HFFc6 (cell line): ENCODE measurements at regions not wholly inside any gene's neighbourhood (a gene's known extent, or its start where the extent isn't known, plus 50 kb on each side); places are given as distances from the start of the nearest gene placed in this dataset.
"Not testable (repeated sequence)": the region's sequence is repeated elsewhere in the genome, so short reads cannot be mapped to it uniquely, and the experiment has no call there.

ENCODE experiments used
- DNase-seq: peaks from one replicate; pipeline ENCODE4 v3.0.0-alpha.2; 2018
- H3K27ac Mint-ChIP-seq: 2 replicates; pipeline ENCODE4 v1.8.0; 2020; ENCODE audit warnings: mild to moderate bottlenecking, mixed read lengths
- H3K27me3 Mint-ChIP-seq: 2 replicates; pipeline ENCODE4 v1.8.0; 2021; ENCODE audit warnings: mild to moderate bottlenecking, moderate library complexity, mixed read lengths; ENCODE audit not compliant: insufficient read depth
- H3K36me3 Mint-ChIP-seq: 2 replicates; pipeline ENCODE4 v1.8.0; 2021; ENCODE audit warnings: low read depth, mixed read lengths
- H3K4me1 Mint-ChIP-seq: 2 replicates; pipeline ENCODE4 v1.8.0; 2020; ENCODE audit warnings: low read depth, mixed read lengths
- H3K4me3 Mint-ChIP-seq: 2 replicates; pipeline ENCODE4 v1.8.0; 2020; ENCODE audit warnings: mild to moderate bottlenecking, moderate library complexity, mixed read lengths
- H3K9me3 Mint-ChIP-seq: 2 replicates; pipeline ENCODE4 v1.8.0; 2020; ENCODE audit warnings: mild to moderate bottlenecking, mixed read lengths
- TF ChIP-seq, protein P1 (sequence below): fragments of 200-600 bp; sonication (generic); IDR thresholded peaks from 2 replicates; pipeline ENCODE4 v1.5.0; 2021; ENCODE audit warnings: antibody characterized with exemption, mild to moderate bottlenecking

DNA sequence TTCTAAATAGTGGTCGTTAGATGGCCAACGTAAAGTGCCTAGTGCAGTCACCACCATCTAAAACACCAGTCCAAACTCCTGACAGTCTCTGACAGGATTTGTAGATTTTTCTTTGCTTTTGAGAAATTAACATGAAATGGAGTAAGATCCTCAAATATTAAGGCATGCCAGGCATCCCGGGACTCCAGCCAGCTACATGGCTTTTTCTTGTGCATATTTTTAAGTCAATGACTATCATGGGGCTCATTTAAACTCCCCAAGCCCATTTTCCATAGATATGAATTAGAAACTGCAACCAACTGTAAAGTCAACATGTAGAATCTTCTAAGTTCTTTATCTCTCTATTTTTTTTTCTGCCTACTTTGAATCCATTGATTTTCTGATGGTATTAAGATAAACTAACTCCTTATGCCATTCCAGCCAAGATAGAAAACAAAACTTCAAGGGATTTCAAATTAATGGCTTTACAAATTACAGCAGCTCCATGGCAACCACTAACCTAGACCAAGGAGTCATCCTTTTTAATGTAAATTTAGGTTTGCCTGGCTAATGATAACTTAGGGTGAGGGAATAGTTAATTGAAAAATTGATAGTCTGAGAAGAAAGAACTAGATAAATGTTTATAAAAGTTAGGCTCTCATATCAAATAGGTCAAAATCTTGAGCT, 764.1 kb upstream of the NXPH2 start:
- H3K27ac Mint-ChIP-seq: no peak overlapping the region
- no peak for DNase-seq
- TF ChIP-seq, protein P1, sequence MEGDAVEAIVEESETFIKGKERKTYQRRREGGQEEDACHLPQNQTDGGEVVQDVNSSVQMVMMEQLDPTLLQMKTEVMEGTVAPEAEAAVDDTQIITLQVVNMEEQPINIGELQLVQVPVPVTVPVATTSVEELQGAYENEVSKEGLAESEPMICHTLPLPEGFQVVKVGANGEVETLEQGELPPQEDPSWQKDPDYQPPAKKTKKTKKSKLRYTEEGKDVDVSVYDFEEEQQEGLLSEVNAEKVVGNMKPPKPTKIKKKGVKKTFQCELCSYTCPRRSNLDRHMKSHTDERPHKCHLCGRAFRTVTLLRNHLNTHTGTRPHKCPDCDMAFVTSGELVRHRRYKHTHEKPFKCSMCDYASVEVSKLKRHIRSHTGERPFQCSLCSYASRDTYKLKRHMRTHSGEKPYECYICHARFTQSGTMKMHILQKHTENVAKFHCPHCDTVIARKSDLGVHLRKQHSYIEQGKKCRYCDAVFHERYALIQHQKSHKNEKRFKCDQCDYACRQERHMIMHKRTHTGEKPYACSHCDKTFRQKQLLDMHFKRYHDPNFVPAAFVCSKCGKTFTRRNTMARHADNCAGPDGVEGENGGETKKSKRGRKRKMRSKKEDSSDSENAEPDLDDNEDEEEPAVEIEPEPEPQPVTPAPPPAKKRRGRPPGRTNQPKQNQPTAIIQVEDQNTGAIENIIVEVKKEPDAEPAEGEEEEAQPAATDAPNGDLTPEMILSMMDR: no peak
- no peak overlapping the region for H3K4me3 Mint-ChIP-seq
- no peaks in the 10 kb centered on the region for H3K36me3 Mint-ChIP-seq
- no peaks in the 10 kb centered on the region for H3K4me1 Mint-ChIP-seq
- H3K9me3 Mint-ChIP-seq: peaks cover 53% of the 10 kb centered on the region
- no peaks in the 10 kb centered on the region for H3K27me3 Mint-ChIP-seq

DNA sequence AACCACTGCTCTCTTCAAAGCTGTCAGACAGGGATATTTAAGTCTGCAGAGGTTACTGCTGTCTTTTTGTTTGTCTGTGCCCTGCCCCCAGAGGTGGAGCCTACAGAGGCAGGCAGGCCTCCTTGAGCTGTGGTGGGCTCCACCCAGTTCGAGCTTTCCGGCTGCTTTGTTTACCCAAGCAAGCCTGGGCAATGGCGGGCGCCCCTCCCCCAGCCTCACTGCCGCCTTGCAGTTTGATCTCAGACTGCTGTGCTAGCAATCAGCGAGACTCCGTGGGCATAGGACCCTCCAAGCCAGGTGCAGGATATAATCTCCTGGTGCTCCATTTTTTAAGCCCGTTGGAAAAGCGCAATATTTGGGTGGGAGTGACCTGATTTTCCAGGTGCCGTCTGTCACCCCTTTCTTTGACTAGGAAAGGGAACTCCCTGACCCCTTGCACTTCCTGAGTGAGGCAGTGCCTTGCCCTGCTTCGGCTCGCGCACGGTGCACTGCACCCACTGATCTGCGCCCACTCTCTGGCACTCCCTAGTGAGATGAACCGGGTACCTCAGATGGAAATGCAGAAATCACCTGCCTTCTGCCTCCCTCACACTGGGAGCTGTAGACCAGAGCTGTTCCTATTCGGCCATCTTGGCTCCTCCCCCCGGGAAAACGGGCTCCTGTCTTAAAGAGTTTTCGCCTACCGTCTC, 758.3 kb upstream of the NXPH2 start:
- peaks cover 28% of the 10 kb centered on the region for H3K9me3 Mint-ChIP-seq
- not testable (repeated sequence) for H3K27ac Mint-ChIP-seq, DNase-seq, H3K4me3 Mint-ChIP-seq, H3K4me1 Mint-ChIP-seq, H3K36me3 Mint-ChIP-seq, H3K27me3 Mint-ChIP-seq

DNA sequence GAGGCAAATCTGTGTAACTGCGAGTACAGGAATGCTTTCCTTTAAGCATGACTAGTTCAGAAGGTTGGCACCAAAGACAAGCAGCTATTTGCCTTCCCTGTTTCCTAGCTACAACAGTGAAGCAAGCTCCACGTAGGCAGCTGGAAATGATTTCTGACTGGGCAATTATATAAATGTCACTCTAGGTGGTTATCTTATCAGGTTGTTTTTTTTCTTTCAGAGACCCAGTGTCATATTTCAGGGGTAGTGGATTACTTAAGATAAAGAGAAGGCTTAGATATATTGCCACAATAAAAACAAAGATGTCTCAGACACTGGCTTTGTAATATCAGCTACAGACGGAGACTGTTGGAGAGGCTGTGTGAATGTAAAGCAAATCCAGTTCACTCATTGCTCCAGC, 748.9 kb upstream of the NXPH2 start:
- TF ChIP-seq, protein P1: no peak
- Mint-ChIP-seq H3K27me3 (no peaks in the 10 kb centered on the region), H3K4me3 (no peak overlapping the region), H3K36me3 (no peaks in the 10 kb centered on the region), H3K9me3 (peaks cover 20% of the 10 kb centered on the region), H3K27ac (no peak overlapping the region), H3K4me1 (no peaks in the 10 kb centered on the region)
- no peak for DNase-seq

DNA sequence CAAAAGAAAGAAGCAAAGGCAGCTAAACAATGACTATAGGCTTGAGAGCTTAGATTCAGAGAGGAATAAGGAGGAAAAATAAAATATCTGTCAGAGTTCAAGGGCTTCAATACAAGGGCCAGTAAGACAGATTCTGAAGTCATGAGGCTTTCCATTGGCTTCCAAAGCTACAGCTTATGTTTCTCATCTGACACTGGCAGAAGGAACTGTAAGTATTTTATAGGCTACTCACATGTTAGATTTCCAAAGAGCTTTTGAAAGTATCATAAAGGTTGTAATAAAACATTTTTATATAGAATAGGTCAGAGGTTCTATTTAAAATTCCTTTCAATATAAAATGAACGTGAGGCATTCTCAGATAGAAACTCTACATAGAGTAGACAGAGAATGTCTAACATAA, 746.6 kb upstream of the NXPH2 start:
- no peak overlapping the region for H3K27ac Mint-ChIP-seq
- TF ChIP-seq, protein P1: no peak
- no peaks in the 10 kb centered on the region for H3K4me1 Mint-ChIP-seq
- H3K4me3 Mint-ChIP-seq: no peak overlapping the region
- no peaks in the 10 kb centered on the region for H3K36me3 Mint-ChIP-seq
- H3K9me3 Mint-ChIP-seq: peaks cover 23% of the 10 kb centered on the region
- no peaks in the 10 kb centered on the region for H3K27me3 Mint-ChIP-seq
- no peak for DNase-seq

DNA sequence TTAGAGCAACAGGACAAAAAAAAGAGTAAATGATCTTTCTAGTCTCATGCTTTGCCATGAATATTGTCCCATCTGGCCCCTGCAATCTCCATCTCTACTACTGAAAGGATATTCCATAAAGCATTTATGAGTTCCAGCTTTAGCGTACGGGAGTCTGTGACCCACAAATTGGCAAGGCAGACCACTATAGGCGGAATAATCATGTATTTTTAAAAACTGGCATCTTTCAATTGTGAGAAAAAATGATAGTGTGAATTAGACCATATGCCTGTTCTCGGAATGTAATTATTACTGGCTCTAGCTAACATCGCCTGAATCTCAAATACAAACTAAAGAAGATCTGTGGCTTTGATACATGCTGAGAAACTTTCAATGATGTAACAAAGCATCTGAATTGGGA, 738.1 kb upstream of the NXPH2 start:
- Mint-ChIP-seq H3K9me3 (peaks cover 18% of the 10 kb centered on the region), H3K4me3 (no peak overlapping the region), H3K4me1 (no peaks in the 10 kb centered on the region), H3K27ac (no peak overlapping the region), H3K36me3 (no peaks in the 10 kb centered on the region), H3K27me3 (peaks cover 1% of the 10 kb centered on the region; the same call in 1 of the 2 replicates)
- no peak for DNase-seq
- TF ChIP-seq, protein P1: no peak

DNA sequence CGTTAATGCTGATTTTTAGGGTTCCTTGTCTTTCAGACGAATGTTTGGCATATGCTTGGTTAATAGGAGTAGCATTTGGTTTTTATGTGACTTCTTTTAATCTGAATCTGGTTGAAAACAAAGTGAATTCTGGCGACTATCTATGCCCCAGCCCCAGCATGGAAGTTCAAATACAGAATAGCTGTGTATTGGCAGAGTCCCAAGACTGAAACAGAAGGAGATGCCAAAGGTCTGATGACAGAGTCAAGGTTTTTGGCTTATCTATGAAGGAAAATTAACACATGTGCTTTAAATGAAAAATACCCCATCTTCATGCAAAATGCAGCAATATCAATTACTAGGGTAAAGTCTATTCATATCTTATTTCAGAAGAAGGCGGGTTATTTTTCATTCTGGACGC, 734.8 kb upstream of the NXPH2 start:
- Mint-ChIP-seq H3K4me3 (no peak overlapping the region), H3K27me3 (peaks cover 1% of the 10 kb centered on the region; the same call in 1 of the 2 replicates), H3K4me1 (no peaks in the 10 kb centered on the region), H3K36me3 (no peaks in the 10 kb centered on the region), H3K27ac (no peak overlapping the region), H3K9me3 (peaks cover 19% of the 10 kb centered on the region)
- DNase-seq: no peak
- TF ChIP-seq, protein P1: no peak
